AG04449 (cell line): ENCODE measurements at regions not wholly inside any gene's neighbourhood (a gene's known extent, or its start where the extent isn't known, plus 50 kb on each side); places are given as distances from the start of the nearest gene placed in this dataset.

Source experiments
- CTCF ChIA-PET: fragments of 350-600 bp; formaldehyde crosslinking; extraction: SDS; loops from one replicate; lab custom pipeline; 2021; ENCODE audit warnings: antibody characterized with exemption; lab: Yijun Ruan, JAX
- POLR2A ChIA-PET: fragments of 400-600, 350-600 bp; formaldehyde crosslinking; extraction: SDS; loops from one replicate; lab custom pipeline; 2020; ENCODE audit warnings: antibody characterized with exemption, inconsistent platforms; lab: Yijun Ruan, JAX
- DNase-seq: peaks from one replicate; pipeline ENCODE4 v3.0.0-alpha.2; 2010; ENCODE audit warnings: low read depth, low spot score
- H3K4me3 ChIP-seq: 2 replicates; pipeline ENCODE4 v1.5.1; 2011; ENCODE audit warnings: low read depth, mild to moderate bottlenecking, control low read depth, low read length
- TF ChIP-seq, protein P1 (sequence below): IDR thresholded peaks from one replicate; pipeline ENCODE4 v1.5.1; 2011; ENCODE audit warnings: mild to moderate bottlenecking, moderate library complexity, low read length, control low read depth, inconsistent platforms; ENCODE audit not compliant: insufficient read depth; ENCODE audit errors: missing control alignments

DNA sequence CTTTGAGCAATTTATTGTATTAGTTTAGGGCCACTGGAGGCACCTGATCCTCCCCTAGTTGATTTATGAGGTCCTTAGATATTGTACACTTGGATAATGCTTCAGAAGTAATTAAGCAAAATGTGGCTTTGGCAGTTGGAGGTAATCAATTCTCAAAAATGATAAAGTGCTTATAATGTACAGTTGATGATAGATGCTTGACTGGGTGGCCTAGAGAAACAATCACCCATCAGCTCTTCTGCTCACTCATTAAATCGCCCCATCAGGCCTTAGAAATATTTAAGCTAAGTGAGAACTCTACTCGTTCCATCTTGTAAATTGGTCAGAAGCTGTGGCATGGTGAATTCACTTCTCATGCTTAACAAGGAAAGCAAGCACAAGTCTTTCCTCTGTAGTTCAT lies 349.9 kb downstream of the SAMD5 start:
- ChIA-PET POLR2A (no interaction called here), CTCF (no interaction called here)
- H3K4me3 ChIP-seq: no peak overlapping the region
- TF ChIP-seq, protein P1, sequence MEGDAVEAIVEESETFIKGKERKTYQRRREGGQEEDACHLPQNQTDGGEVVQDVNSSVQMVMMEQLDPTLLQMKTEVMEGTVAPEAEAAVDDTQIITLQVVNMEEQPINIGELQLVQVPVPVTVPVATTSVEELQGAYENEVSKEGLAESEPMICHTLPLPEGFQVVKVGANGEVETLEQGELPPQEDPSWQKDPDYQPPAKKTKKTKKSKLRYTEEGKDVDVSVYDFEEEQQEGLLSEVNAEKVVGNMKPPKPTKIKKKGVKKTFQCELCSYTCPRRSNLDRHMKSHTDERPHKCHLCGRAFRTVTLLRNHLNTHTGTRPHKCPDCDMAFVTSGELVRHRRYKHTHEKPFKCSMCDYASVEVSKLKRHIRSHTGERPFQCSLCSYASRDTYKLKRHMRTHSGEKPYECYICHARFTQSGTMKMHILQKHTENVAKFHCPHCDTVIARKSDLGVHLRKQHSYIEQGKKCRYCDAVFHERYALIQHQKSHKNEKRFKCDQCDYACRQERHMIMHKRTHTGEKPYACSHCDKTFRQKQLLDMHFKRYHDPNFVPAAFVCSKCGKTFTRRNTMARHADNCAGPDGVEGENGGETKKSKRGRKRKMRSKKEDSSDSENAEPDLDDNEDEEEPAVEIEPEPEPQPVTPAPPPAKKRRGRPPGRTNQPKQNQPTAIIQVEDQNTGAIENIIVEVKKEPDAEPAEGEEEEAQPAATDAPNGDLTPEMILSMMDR: no peak
- no peak for DNase-seq

DNA sequence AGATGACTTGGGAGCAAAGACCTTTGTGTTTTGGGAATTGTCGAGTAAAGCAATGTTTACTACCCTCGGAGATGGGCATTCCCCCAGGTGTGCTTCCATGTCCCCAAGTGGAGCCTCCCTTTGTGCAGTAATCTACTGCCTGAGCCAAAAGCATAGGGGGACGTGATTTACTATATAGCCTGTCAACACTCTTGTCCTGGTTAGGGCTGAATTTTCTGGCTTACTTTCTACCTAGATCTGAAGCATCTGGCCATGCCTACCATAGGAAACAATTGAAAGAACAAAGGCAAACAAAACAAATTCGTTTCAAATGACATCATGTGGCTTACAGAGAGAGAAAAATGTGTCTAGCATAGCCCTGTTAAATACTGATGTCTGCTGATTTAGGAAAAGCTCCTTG lies 350.6 kb downstream of the SAMD5 start:
- ChIA-PET CTCF (no interaction called here), POLR2A (no interaction called here)
- no peak overlapping the region for H3K4me3 ChIP-seq
- TF ChIP-seq, protein P1: no peak
- DNase-seq: no peak

DNA sequence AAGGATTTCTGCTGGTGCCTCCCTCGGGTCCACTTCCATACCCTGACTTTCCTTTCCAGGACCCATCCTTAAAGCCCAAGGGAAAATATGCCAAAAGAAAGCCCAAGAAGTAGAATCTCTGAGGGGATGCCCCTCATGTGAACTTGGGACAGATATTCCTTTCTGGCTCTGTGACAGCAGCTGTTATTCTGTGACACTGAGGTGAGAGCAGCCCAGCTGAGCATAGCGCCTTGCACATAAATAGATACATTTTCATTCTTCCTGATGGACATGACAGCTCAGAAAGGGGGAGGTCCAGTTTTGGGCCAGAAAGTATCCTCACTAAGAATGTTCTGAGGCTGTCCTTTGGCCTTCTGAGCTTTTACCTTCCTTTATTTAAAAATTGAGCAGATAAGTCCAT lies 353.2 kb downstream of the SAMD5 start:
- ChIA-PET POLR2A (no interaction called here), CTCF (no interaction called here)
- no peak for DNase-seq
- TF ChIP-seq, protein P1: no peak
- H3K4me3 ChIP-seq: no peak overlapping the region

DNA sequence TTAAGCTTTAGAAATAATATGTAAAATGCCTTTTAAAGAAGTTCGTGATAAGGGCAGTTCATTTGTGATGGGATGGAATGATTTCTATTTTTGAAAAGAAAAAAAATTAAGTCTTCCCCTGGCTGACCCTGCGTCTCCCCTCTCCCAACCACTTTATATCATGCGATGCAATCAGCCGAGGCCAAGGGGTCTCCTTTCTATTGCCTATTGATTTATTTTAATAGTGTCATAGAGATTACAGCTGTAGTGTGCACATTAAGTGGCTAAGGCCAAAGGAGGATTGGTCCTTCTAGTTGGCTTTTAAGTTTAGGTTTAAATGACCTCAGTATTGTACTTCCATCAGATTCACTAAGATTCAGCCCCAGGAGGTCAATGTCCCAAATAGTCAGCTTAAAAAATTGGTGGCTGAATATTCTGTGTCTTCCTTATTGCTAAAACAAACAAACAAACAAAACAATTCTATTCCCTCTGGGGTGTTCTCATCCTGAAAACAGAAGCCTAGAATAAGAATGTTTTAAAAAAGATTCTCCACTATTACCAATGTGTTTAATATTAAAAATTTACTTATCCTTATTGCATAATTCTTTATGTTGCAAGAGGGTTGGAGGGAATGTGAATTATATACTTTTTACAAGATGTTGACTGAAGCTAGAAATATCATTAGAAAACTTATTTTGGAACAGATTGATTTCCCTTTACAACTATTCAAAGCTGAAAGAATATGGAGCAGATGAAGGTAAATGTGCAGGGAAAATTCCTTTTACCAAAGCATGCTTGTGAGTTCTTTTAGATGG lies 359.1 kb downstream of the SAMD5 start:
- H3K4me3 ChIP-seq: no peak overlapping the region
- ChIA-PET CTCF (interaction anchor here (1.5 kb wide), 1 partner anchor 310 kb away, joined by 3 read pairs; no protein-coding TSS in a partner anchor), POLR2A (no interaction called here)
- TF ChIP-seq, protein P1: no peak
- no peak for DNase-seq

DNA sequence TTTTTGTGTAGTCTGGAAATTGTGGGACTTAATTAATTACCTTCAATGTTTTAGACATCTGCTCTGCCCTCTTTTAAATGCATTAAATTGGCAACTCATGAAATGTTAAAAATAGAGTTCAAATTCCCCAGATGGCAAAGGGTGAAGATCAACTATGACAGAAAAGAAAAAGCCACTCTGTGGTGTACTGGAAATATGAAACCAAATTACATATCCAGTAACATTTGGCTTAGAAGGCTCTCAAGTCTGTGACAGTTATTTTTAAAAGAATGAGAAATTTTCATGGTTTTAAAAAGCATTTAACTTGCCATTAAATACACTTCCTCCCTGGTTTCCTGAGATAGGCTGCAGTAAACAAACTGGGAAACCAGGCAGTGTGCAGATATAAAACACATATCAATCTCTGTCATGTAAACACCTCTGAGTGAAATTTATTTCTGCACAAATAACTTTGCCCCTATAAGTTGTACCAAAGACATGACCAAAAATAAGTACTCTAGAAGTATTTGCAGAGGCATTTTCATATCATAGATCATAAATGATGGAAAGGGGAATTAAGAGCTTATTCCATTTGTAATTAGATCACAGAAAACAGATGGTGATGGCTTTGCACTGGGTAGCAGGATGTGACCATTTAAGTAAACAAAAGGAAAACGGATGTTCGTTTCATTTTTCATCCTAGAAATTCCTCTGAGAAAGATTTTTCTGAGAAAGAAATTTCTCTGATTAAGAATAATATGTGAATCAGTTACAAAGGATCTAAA lies 360.1 kb downstream of the SAMD5 start:
- TF ChIP-seq, protein P1: no peak
- no peak for DNase-seq
- no peak overlapping the region for H3K4me3 ChIP-seq
- POLR2A ChIA-PET: no interaction called here
- CTCF ChIA-PET: interaction anchor here (1.5 kb wide), 1 partner anchor 309 kb away, joined by 3 read pairs; no protein-coding TSS in a partner anchor

DNA sequence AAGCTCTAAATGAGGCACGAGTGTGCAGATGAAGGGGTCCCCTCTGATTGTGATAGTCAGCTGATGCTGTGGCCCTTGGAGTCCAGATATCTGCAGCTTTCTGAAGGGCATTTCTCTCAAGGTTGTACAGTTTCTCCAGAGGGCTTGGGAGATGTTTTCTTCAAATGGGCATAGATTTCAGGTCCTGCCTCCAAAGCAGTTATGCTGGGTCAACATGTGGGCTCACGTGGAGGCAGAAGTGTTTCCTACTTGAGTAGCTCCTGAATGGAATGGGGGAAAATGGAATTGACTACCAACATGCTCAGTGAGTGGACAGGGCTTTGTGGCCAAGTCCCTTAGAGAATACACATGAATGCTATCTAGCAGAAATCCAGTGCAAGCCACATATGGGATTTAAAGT lies 360.7 kb downstream of the SAMD5 start:
- ChIA-PET CTCF (no interaction called here), POLR2A (no interaction called here)
- DNase-seq: no peak
- TF ChIP-seq, protein P1: no peak
- H3K4me3 ChIP-seq: no peak overlapping the region
